GM18861 (cell line): ENCODE measurements at regions not wholly inside any gene's neighbourhood (a gene's known extent, or its start where the extent isn't known, plus 50 kb on each side); places are given as distances from the start of the nearest gene placed in this dataset.
A peak's percentile ranks its signal among the peaks of the same experiment; 100 is the strongest.

Experiments used
- ATAC-seq: cut with Tn5 transposase; IDR thresholded peaks from one replicate; pipeline ENCODE4 v1.9.1; 2021; ENCODE audit not compliant: unreplicated experiment

DNA sequence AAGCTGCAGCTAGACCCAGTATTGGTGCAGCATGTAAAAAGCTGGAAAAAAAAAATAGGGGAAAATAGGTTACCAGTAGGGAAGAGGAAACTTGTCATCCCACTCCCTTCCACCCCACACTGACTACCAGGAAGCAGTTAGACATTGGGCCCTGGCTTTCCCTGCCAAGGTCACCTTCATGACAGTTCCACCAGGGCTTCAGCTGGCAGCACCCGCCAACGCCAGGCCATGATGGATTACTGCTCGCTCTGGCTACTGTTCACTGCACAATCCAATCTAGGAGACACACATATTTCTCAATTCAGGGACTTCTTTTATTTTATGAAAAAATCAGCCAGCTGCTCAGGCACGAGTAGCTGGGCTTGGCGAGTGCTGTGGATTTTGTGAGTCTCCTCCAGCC, 127.7 kb downstream of the DMRTA2 start:
- ATAC-seq, result no peak

DNA sequence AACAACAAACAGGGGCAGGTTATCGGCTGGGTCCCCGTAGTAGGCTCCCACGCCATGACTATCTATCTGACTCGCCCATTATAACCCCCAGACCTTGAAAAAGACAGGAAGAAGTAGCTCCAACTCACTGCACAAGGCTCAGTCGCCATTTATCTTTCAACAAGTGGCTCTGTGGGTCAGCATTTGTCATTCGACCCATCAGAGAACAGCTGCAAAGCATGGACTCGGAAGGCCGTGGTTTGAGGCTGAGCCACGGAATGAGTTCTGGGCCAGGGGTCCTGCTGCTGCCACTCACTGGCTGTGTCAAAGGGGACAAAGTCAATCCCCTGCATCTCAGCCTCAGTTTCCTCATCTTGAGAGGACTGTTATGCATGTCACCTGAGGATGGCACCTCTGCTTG, 131.0 kb downstream of the DMRTA2 start:
- ATAC-seq, result no peak

DNA sequence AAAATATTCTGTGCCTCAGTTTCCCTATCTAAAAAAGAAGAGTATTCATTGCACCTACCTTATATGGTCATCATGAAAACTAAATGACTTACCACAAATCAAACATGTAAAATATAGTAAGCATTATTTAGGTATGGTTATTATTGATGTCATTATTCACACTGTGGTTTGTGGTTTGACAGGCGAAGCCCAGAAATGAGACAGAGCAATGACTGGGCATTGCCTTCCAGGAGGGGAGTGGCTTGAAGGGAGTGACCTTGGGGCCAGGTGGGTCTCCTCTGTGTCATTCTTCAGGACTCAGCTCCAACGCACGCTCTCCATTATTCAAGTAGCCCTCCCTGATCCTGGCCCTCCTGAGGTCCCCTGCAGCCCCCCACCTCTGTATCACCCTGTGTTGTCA, 133.7 kb downstream of the DMRTA2 start:
- no peak for ATAC-seq

DNA sequence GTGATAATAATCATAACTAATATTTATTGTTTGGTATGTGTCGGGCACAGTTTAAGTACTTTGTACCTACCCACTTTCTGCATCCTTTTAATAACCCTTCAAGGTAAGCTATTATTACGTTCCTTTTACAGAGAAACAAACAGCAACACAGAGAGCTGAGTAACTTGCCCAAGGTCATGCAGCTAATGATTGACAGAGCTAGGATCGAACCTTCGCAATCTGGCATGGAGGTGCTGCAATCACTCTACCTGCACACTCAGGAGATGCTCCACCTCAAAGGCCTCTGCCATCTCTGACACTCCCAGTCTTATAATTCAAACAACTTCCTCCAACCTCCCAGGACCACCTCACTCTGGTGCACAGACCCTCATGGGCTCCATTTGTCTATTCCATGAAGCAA, 137.2 kb downstream of the DMRTA2 start:
- no peak for ATAC-seq

DNA sequence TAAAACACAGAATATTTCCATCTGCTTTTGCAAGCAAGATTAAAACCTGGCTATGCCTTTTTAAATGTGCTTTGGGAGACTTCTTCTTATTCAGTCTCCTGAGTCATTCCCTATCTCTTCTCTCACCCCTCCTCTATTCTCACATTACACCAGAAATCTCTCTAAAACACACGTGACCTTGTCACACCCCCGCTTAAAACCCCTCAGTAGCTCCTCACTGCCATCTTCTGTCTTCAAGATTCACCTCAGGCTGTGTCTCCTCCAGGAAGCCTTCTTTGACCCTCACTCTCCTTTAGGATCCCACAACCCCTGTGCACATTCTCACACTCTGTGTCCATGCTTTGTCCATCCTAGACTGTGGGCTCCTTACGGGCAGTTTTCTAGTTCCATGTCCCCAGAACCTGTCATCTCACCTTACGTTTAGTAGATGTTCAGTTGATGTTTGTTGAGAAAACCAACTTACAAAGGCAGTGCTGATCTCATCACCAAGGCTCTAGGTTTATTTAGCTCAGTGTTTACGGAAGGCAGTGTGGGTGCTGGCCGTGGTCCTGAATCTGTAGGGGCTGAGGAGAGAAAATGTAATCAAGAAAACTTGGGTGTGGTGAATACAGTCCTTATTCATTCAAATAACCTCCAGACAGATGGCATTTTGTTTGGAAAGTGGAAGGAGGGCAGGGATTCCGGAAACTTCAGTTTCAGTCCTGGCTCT, 143.5 kb downstream of the DMRTA2 start:
- ATAC-seq, result no peak

DNA sequence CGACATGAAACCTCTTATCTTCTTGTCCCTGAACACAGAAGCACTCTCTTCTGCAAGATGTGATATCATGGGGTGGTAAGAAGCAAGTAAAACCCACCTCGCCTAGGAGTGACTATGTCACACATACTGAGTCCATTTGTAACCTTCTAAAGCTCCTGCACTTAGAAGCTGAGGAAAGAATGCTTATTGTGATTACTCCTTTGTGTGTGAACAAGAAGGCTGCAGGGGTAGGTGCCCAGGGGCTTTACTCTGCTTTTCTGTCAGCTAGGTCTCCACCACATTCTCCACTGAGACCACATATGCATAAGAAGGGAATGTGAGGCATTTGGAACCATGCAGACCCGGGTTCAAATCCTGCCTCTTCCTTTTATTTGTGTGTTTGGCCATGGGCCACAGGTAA, 144.3 kb downstream of the DMRTA2 start:
- no peak for ATAC-seq

DNA sequence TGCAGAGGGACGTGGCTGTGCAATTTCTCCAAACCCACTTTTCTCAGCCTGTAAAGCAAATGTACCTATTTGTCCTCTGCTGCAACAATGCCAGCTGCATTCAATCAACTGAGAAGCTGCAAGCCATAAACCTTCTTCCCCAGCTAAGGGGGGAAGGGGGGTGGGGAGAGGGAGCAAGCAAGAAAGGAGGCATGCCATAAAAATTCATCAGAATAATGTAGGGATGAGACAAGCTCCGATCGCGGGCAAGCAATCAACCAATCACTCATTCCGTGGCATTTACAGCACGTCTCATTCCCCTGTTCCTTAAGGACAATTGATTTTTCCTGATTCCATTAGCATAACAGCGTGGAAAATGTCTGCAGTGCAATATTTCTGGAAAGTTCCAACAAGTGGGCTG, 144.8 kb downstream of the DMRTA2 start:
- no peak for ATAC-seq

DNA sequence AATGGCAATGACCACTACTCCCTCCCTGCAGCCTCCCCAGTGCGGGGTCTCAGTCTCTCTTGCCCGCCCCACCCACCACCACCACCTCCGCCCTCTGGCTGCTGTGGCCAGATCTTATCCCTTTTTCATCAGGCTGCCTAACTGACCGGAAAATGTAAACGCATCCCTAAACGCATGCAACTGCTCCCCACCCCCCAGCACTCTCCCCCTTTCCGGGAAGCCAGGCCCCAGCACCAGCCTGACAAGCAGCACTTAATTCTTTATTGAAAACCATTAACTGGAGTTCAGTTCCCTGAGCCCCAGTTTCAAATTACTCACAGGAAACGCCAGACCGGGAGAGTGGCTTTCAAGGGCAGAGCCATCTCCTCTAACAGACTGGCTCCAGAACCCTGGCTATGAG, 147.7 kb downstream of the DMRTA2 start:
- no peak for ATAC-seq

DNA sequence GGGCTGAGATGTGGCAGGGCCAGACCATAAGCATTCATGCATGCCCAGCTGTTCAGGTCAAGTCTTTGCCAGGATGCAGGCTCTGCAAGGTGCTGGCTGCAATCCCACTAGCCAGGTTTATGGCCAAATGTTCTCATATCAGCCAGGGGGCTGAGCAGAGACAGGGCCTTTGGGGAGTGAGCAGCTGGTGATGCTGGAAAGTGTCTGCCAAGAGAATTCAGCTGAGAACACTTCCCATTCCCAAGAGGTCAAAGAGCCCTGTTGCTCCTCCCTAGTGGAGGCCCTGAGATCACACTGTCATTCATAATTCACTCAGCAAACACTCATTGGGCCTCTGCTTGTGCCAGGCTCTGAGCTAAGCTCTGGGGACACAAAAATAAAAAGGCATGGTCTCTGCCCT, 150.3 kb downstream of the DMRTA2 start:
- no peak for ATAC-seq

DNA sequence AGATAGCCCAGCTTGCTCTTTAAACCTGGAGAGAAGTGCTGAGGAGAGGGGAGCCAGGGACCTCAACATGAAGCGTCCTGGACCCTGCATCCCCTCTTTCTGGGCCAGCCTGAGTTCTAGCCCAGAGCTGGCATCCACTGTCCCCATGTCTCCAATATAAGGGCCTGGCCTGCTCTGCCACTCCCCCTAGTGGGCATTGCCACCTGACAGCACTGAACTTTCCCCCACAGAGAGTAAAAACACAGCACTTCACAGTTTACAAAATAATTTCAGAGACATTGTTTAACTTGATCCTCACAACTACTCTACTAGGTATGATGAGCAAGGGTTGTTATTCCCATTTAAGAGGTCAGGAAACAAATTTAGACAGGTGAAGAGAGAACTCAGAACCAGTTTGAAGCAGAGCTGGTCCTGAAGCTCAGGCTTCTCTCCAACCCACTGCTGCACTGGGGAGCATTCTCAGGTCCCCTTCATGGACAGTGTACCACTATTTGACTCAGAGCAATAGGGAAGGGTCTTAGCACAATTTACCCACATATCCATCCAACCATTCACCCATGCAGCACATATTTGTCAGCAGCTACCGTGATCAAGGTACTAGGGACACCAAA, 151.2 kb downstream of the DMRTA2 start:
- peak; percentile 45 for ATAC-seq

DNA sequence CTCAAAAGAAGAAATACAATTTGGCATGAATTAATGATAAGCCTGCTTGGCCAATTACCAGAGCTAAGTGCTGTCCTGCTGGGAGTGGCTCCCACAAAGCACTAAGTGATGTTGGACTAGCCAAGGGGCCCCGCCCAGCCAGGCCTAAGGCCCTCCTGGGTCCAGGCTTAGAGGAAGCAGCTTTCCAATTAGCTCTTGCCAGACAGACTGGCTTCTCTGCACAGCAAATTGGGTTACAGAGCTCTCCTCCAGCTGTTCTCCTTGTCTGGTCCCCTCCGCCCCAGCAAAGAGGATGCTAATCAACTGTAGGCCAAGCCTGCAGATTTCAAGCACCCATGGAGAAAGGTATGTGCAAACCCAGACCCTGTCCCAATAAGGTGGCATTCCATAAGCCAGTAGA, 151.9 kb downstream of the DMRTA2 start:
- no peak for ATAC-seq

DNA sequence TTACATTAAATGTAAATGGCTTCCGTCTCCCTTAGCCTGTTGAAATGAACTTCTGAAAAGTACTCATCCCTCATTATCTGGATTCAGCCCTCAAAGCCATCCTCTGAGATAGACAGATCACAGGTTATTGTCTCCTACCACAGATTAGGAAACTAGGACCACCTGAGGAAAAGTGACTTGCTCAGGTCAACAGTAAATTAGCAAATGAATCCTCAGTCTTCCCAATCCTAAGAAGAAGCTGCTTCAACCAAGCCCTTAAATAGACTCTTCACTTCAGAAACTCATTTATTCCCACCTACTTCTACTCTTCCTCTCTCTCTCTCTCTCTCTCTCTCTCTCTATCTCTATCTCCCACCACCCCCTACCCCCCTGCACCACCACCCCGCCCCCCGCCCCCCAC, 152.3 kb downstream of the DMRTA2 start:
- ATAC-seq, result no peak

DNA sequence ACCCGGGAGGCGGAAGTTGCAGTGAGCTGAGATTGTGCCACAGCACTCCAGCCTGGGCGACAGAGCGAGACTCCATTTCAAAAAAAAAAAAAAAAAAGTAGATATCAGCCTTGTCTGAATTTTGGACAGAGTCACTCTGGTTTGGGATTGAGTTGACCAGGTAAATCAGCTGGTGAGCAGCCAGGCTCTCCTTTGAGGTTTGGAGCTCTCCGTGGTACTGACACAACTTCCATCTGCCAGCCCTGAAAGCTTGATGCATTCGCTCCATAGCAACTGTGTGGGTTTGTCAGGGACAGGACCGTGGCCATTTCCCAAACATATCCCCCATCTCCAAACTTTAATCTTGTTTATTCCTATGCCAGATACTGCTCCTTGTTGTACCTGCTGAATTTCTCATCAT, 155.2 kb downstream of the DMRTA2 start:
- ATAC-seq, result no peak

DNA sequence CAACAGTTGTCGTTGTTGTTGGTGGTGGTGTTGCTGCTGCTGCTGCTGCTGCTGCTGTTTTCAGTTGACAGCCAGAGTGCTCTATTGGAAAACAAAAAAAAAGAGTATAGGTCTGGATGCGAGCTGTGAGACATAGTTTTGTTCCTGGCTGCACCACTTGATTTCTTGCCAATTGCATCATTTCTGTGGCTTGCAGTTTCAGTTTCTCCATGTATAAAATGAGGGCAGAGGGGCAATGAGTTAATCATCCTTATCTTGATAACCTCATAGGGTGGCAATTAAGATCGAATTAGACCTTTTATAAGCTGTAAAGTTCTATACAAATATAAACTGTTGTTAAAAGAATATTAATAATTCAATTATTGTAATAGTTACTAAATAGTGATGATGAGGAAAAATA, 156.7 kb downstream of the DMRTA2 start:
- no peak for ATAC-seq

DNA sequence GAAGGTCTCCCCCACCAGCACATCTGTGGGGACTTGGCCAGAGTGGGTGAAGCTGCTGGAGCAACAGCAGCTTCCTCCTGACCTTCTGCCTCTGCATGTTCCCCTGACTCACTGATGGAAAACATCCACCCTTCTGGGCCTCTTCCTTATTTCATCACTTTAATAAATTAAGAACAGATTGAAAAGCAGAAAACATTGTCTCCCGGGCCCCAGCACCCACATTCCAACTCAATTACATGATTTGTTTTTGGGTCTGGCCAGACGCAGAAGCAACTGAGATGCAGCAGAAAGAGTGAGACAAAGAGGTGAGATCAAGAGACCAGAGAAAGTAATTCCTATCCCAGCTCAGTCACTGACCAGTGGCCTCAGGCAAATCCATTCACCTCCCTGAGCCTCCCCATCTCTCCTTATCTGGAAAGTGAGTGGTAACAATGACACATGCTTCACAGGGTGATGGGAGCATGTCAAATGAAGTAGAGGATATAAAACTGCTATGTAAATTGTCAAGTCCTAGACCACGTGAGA, 157.1 kb downstream of the ELAVL4 start:
- no peak for ATAC-seq

DNA sequence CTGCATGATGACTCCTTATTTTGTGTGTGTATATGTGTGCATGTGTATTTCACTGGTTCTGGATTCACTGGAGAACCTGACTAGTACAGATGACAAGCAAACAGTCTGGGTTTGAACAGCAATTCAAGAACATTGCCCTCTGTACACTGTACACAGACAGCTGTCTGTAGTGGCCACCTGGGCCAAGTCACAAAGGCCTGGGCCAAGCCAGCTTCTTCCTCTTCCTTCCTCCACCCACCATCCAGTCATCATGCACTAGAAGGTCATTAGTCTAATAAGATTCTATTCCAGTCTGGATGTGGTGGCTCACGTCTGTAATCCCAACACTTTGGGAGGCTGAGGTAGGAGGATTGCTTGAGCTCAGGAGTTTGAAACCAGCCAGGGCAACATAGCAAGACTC, 155.9 kb downstream of the ELAVL4 start:
- no peak for ATAC-seq

DNA sequence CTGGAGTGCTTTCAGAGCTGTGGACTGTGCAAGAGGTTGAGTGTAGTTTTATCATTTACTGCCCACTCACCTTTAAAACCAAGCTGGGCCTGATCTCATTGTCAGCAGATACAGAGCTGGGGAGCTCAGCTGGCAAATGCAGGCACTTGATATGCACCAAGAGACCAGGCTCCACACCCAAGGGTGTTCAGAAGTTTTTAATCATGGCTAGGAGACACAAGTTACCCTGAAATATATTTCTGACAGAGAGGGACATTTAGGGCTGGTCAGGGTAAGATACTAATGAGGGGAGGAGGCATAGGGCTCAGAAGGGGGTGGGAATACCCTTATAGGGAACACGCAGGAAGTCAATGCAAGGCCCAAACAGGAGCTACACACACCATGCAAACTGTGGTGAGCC, 153.7 kb downstream of the ELAVL4 start:
- ATAC-seq, result no peak

DNA sequence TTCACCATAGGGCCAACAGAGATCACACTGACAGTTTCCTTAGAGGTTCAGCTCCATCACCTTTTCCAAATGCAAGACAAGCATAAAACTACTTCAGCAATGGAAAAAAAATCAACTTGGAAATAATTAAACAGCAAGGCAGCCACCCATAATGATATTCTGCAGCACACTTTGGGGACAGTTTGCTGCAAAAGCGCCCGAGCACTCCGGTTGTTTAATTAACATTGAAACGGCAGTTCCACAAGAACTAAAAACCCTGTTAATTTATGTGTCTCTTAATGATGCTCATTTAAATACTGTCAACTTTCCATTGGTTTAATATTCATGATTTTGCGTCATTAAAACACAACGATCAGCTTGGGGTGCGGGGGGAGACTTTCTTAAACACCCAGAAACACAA, 153.2 kb downstream of the ELAVL4 start:
- ATAC-seq, result no peak

DNA sequence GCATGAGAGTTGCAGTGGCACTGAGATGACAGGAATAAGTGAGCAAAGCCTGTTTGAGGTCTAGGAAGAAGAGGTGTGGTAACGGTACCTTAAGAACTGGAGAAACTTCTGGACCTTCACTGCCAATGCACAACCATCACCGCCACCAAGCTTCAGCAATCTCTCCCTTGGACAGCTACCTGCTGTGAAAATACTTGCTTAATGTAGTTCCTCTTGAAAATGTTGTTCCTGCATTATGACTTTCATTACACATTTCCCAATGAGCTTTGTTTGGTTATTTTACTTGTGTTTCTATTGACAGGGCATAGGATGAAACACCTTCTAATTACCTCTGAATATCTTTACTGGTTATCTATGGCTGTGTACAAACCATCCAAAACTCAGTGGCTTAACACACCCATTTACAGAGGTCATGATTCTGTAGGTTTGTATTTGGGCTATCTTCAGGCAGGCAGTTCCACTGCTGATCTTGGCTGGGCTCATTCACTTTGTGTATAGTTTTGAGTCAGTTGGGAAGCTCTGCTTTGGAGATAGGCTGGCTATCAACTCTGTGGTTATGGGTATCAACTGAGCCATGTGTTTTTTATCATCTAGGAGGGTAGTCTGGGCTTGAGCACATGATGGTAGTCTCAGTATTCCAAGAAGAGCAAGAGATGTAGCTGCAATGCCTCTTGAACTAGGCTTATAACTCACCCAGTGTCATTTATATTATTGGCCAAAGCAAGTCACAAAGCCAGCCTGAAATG, 149.4 kb downstream of the ELAVL4 start:
- ATAC-seq, result no peak

DNA sequence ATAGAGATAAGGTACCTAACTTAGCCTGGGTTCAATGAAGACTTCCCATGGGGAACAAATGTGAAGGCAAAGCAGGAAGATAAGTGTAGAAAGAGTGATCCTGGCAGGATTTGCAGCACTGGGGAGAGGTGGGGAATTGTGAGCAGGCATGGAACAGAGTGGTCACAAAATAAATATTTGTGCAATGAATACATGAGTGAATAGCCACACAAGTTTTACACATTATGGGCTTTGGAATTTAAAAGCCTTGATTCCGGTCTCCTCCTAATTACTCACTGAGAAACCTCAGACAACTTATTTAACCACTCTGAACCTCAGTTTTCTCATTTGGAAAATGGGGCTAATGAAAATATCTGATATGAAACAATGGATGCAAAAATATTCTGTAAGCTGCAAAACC, 148.3 kb downstream of the ELAVL4 start:
- ATAC-seq, result no peak
